GM08714 (cell line): ENCODE measurements at regions not wholly inside any gene's neighbourhood (a gene's known extent, or its start where the extent isn't known, plus 50 kb on each side); places are given as distances from the start of the nearest gene placed in this dataset.

Experiments
- H3K4me3 ChIP-seq: fragments of 200-500 bp; sonication (Bioruptor generic); 2 replicates; pipeline ENCODE4 v1.5.1; 2014; ENCODE audit warnings: mild to moderate bottlenecking, low read length, inconsistent platforms
- ZNF274 ChIP-seq: IDR thresholded peaks from 2 replicates; pipeline ENCODE4 v1.6.1; 2012; ENCODE audit warnings: mild to moderate bottlenecking, low read depth, low read length

DNA sequence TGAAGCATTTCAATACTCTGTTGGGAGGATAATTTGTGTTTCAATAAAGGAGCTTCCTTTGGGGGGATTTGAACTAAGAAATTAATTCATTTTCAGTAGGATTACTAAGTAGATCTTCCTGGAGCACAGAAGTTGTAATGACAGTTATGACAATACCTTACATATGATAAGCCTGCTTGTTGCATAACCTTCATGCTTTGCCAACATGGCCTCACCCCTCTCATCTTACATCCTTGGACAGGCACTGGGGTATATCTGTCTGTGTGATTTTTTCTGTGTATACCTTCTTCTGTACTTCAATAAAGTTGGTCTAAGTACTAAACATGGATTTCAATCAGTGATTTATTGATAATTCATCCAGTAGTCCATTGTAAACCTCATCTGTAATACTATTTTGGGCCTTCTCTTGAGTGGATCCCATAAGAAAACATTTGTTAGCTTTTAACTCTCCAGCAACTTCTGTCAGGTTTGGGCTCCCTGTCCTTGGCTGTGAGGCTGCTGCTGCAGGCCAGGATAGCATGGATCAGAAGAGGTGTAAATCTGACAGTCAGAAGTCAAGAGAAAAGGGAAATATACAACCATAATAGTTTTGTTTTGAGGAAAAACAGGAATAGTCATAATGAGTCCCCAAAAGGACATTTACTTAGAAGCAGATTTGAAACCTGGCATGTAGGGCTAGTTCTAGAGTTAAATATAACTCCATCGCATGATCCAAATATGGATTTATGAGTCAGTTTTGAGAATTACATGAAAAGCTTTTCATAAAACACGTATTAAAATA is 422.2 kb downstream of the KLF5 start:
- no peak overlapping the region for H3K4me3 ChIP-seq
- TF ChIP-seq ZNF274: no peak

DNA sequence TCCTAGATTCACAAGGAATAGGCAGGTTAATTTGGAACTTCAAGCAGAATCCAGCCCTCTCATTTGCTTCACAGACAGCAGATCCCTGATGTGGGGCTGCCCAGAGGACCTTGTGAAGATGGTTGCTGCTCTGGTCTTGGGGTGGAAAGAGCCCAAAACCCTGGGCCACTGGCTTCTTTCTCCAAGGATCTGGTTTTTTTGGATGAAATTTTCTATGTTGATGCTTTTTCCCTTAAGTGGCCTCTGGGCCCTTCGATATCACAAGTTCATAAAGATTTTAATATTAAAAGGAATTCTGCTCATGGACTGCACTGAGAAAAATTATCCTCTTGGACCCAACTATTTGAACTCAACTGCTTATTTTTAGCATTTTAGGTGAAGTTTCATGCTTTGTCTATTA is 421.1 kb downstream of the KLF5 start:
- TF ChIP-seq ZNF274: no peak
- no peak overlapping the region for H3K4me3 ChIP-seq

DNA sequence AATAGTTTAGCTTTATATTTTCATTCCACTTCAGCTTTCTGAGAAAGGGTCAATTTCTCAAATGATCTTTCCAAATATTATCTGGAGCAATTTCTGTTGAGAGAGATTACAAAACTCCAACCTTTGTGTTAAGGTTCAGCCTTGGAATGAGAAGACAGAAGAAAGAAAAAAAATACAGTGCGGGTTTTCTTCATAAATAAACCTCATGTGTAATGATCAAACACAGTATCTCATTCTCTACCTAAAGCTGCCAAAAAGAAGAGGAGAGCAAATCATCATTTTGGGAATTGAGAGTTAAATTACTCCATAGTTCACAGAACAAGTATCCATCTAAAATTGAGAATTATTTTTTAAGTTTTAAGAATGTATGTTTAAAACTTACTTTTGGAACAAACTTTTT is 420.5 kb downstream of the KLF5 start:
- no peak for TF ChIP-seq ZNF274
- H3K4me3 ChIP-seq: no peak overlapping the region

DNA sequence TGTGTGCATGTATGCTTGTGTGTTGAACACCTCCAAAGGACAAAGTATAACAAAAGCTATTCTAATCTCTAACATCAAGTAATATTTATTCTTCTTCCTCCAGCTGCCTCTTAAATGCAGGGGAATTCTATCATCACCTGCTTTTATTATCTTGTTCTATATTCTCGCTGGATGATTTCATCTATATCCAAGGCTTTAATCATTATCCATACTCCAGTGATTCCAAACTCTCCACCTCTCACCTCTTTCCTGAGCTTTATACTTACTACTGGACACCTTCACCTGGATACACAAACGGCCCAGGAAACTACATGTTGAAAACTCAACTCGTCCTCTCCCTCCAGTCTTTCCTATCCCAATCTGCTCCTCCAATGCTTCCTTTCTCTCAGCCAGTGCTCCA is 418.6 kb downstream of the KLF5 start:
- no peak overlapping the region for H3K4me3 ChIP-seq
- no peak for TF ChIP-seq ZNF274

DNA sequence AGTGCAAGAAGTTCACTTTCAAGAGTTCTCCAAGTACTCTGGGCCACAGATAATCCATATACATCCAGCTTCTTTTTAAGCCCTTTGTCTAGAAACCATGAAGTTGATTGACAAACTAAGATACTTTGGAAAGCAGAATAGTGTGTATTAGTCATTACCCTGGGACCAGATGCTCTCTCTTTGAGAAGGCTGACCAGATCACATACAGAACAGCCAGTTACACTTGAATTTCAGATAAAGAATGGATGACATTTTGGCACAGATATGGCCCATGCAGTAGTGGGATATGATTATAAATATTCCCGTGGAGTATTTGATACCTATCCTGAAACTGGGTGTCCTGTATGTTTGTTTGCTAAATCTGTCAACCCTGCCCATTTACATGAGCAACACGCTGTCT is 414.2 kb downstream of the KLF5 start:
- H3K4me3 ChIP-seq: no peak overlapping the region
- no peak for TF ChIP-seq ZNF274

DNA sequence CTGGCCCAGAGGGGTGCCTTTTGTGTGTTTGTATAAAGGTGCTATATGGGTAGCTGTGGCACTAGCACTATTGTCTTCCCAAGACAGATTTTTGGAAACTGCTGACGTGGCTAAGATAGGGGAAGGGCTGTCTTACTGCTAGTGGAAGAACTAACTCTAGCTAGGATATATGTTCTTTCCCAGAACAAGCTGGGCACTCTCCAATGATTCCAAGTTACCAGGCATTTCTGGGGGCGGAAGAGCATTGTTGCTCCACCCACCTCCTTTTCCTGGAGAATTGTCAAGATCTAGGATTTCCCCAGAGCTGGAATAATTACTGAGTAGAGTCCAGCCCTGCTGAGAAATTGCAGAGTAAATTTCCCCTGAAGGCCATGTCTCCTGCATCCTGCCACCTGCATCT is 408.3 kb downstream of the KLF5 start:
- TF ChIP-seq ZNF274: no peak

DNA sequence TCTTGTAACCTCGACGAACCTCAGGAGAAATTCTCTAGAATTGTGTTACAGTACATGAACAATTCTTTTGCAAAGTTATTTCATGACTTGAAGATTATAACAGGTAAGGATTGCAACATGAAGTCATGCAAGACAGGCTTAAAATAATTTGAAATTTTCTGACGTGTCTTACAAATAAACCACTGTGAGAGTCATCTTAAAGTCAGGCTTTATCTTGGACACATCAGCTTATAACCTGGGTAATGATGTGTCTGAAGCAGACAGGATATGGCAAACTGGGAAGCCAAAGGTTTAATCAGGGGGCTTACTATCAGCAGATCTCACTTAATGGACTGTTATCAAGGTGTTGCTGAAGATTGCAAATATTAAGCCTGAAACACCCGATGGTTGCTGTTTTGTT is 407.8 kb downstream of the KLF5 start:
- no peak overlapping the region for H3K4me3 ChIP-seq
- TF ChIP-seq ZNF274: no peak

More for the DNA sequence above, 408.3 kb downstream of the KLF5 start:
- H3K4me3 ChIP-seq: no peak overlapping the region

DNA sequence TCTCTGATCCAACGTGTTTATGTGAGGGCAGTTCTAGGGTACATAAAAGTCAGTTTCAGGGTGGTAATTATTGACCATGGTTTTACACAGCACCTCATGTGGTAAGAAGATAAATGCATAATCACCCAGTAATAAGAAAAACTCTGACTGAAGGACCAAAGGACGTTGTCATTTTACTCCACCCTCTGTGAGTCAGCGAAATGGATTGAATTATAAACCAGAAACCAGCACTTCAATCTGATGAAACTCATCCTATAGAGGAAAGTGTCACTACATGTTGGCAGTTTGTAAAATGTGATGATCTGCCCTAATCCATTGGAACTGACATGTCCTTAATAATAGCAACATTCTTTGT is 406.8 kb downstream of the KLF5 start:
- no peak overlapping the region for H3K4me3 ChIP-seq
- TF ChIP-seq ZNF274: no peak

DNA sequence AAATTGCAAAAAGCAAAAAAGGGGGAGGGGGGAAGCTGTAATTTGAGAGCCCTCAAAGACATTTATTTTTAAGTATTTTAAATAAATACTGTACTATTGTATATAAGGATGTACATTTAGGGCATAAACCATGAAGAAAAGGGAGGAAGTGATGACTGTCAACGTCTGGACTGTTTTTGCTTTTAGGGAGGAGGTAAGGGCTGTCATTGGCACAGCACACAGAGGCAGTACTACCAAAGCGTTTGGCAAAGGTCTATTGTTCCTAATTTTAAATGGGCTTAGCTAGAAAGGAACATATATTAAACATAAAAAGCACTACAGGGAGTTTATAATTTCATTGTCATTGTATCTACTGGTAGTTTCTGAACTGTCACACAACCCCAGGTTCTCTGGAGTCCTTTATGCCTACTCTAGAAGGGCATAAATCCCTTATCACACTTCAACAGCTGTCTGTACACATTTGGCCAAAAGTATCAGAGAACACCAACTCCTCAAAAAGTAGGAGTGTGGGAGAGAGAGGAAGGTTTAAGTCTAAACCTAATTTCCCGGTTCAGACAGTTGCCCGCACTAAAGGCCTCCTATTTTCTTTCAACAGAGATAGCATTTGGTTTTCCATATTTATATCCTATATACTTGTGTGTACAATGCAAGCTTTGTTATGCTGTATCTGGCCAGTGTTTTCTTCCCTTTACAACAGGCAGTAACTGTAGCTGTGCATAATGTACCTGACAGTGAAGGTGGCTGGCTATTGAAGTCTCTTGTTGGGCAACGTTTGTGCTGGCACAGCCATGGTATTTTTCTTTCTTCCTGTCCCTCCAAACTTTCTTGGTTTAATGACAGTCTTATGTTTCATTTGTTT is 406.2 kb downstream of the KLF5 start:
- no peak overlapping the region for H3K4me3 ChIP-seq
- no peak for TF ChIP-seq ZNF274

DNA sequence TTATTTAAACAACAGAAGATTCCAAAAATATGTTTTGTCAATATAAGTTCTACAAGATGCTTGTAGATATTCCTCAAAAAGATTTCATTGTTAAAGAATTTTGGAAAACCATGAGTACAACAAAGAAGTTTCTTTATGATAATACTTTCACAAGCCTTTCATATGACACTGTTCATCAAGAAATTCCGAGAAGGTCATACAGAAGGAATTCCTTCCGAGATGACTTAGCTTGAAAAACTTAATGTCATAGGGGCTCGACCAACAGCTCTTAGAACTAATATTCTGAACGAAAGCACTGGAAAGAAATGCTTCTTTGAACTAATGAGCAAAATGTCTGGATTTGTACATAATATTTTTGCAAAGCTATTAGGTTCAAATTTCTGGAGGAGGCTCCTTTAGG is 403.4 kb downstream of the KLF5 start:
- no peak for TF ChIP-seq ZNF274
- H3K4me3 ChIP-seq: no peak overlapping the region

DNA sequence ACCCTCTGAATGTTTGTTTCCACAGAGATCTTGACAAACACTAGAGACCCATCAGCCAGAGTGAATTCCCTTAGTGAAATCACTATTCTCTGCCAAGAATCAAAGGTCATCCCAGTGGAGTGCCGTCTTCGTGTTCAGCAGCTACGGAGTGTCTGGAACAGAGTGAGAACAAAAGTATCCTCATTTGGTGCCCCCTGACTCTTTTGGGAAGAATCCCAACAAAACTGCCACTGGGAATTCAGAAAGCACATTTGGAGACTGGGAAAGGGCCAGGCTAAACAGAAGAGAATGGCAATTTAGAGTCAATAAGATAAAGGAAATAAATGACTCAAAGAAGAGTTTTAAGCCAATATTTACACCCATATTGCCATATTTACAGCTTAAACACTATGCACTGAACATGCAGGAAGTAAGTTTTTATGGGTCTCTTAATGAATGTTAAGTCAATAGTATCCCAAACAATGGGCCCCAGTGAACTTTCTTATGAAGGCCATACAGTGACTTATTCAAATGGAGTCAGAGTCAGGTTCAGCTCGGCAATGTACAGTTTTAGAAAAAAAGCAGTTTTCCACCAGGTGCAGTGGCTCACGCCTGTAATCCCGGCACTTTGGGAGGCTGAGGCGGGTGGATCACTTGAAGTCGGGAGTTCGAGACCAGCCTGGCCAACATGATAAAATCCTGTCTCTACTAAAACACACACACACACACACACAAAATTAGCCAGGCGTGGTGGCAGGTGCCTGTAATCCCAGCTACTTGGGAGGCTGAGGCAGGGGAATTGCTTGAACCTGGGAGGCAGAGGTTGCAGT is 392.6 kb downstream of the KLF5 start:
- no peak overlapping the region for H3K4me3 ChIP-seq
- no peak for TF ChIP-seq ZNF274

DNA sequence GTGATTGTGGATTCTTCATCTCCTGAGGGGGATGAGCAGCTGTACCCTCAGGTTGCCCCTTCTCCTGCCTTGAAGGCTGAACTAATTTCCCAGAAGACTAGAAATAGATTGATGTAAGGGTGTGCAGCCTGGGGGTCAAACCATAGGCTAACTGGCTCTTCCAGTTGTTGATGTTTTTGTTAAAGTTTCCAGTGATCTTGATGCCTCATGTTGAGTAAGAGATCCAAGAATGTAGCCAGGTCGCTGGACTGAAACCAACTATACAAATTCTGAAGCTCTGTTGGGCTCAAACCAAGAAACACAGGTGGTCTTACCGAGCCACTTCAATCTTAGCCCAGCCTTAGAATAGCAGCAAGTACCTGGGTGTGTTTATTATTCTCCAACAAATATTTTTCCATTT is 391.8 kb downstream of the KLF5 start:
- H3K4me3 ChIP-seq: no peak overlapping the region
- no peak for TF ChIP-seq ZNF274

DNA sequence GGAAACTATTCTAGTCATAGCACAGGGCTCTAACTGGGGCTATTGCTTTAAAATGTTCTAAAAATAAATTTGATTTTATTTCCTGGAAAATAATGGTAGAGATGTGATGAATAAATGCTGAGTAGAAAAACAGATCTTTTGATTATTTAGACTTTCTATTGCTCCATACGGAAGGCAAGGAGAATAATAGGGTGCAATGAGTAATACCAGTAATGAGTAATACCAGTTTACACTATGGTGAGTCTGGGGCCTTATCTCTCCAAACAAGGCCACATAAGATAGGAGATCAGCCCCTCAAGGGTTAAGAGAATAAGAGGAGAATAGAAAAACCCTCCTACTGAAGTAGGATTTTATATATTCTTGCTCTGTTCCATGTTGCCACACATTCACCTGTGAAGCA is 390.4 kb downstream of the KLF5 start:
- no peak for TF ChIP-seq ZNF274
- no peak overlapping the region for H3K4me3 ChIP-seq

DNA sequence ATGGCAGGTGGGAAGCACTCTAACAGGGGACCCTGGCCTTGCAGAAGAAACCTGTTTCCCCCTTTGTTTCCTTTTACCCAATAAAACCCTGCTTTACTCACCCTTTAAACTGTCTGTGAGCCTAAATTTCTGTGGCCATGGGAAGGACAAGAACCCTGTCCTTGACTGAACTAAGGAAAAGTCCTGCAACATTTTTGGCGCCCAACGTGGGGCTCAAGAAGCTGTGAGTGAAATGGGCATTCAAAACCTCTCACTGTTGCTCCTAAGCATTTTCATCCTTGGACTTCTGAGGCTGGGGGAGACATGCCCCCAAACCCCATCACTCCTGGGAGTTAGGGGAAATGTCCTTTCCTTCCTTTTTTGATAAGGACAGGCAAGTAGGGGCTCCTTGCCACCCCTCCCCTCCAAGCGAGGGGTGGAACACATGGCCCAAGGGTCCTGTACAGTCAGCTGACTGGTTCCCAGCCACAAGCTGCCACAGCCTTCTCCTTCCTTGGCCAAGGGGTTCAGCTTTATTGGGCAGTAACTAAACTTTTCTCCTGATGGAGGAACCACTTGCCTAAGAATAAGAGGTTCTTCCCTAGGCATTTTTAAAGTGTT is 381.6 kb downstream of the KLF5 start:
- H3K4me3 ChIP-seq: no peak overlapping the region
- TF ChIP-seq ZNF274: no peak
